A673 (cell line): ENCODE measurements at regions not wholly inside any gene's neighbourhood (a gene's known extent, or its start where the extent isn't known, plus 50 kb on each side); places are given as distances from the start of the nearest gene placed in this dataset.

Experiments used
- BruUV-seq: library from RNA; stranded (reverse); fragments of 400-500 nt; replicated peaks from 2 replicates; lab custom pipeline; 2021; lab: Mats Ljungman, UMichigan
- CTCF ChIA-PET: fragments of 300-600 bp; sonication (Branson Sonifier 250); formaldehyde crosslinking; loops from one replicate; lab custom pipeline; 2022; ENCODE audit warnings: antibody characterized with exemption; lab: Charles Lee
- POLR2A ChIA-PET: fragments of 300-600 bp; sonication (Branson Sonifier 250); formaldehyde crosslinking; loops from one replicate; lab custom pipeline; 2022; ENCODE audit warnings: antibody characterized with exemption; ENCODE audit not compliant: low non-redundant PET; lab: Charles Lee
- DNase-seq: peaks from one replicate; pipeline ENCODE4 v3.0.0-alpha.2; 2015; ENCODE audit warnings: low spot score
- H3K27ac ChIP-seq: fragments of 200-600 bp; sonication (generic); 2 replicates; pipeline ENCODE4 v1.5.1; 2016; ENCODE audit warnings: mixed run types, low read depth, mild to moderate bottlenecking, mixed read lengths, antibody characterized with exemption, low read length; ENCODE audit not compliant: poor library complexity, severe bottlenecking
- H3K27me3 ChIP-seq: fragments of 200-600 bp; sonication (generic); replicated peaks from 2 replicates; pipeline ENCODE4 v1.6.1; 2017; ENCODE audit warnings: mixed run types, low read depth, mild to moderate bottlenecking, mixed read lengths, antibody characterized with exemption, low read length; ENCODE audit not compliant: insufficient read depth, poor library complexity
- H3K36me3 ChIP-seq: fragments of 200-600 bp; sonication (generic); 2 replicates; pipeline ENCODE4 v1.6.1; 2016; ENCODE audit warnings: mixed run types, mild to moderate bottlenecking, mixed read lengths, antibody characterized with exemption, low read length; ENCODE audit not compliant: insufficient read depth, poor library complexity, severe bottlenecking
- H3K4me1 ChIP-seq: fragments of 200-600 bp; sonication (generic); 2 replicates; pipeline ENCODE4 v1.6.1; 2017; ENCODE audit warnings: mixed run types, mild to moderate bottlenecking, mixed read lengths, antibody characterized with exemption, low read length; ENCODE audit not compliant: insufficient read depth, poor library complexity, severe bottlenecking
- H3K4me3 ChIP-seq: fragments of 200-600 bp; sonication (generic); 2 replicates; pipeline ENCODE4 v1.5.1; 2016; ENCODE audit warnings: low read depth, mixed run types, mild to moderate bottlenecking, mixed read lengths, low read length; ENCODE audit not compliant: poor library complexity, severe bottlenecking
- H3K9me3 ChIP-seq: fragments of 200-600 bp; sonication (generic); 2 replicates; pipeline ENCODE4 v1.6.1; 2016; ENCODE audit warnings: mixed run types, low read depth, mild to moderate bottlenecking, mixed read lengths, antibody characterized with exemption, low read length; ENCODE audit not compliant: poor library complexity, severe bottlenecking
- CTCF ChIP-seq: fragments of 300-800, 200-600 bp; sonication (generic); conservative IDR thresholded peaks from 2 replicates; pipeline ENCODE4 v1.5.1; 2017; ENCODE audit warnings: low read depth, mild to moderate bottlenecking, antibody characterized with exemption, low read length, moderate library complexity, mixed read lengths
- EZH2 ChIP-seq: fragments of 200-600 bp; sonication (generic); IDR thresholded peaks from 2 replicates; pipeline ENCODE4 v1.6.1; 2017; ENCODE audit warnings: borderline replicate concordance, low read depth, mild to moderate bottlenecking, mixed read lengths, antibody characterized with exemption, low read length; ENCODE audit not compliant: poor library complexity, severe bottlenecking
- intact Hi-C: fragments of 100-400 bp; cut with micrococcal nuclease; formaldehyde crosslinking; loops from one replicate; pipeline ENCODE4 v1.10.0; 2022; ENCODE audit not compliant: unreplicated experiment

- no peak for DNase-seq
- Histone ChIP-seq H3K27me3 (peaks cover 19% of the 10 kb centered on the region), H3K36me3 (no peaks in the 10 kb centered on the region), H3K4me3 (no peak overlapping the region), H3K4me1 (no peaks in the 10 kb centered on the region), H3K27ac (no peak overlapping the region), H3K9me3 (no peaks in the 10 kb centered on the region)
- TF ChIP-seq EZH2: no peak
- TF ChIP-seq CTCF: no peak
- ChIA-PET CTCF (no interaction called here), POLR2A (no interaction called here)
- BruUV-seq: no TSS peak
- intact Hi-C loops: no loop called here
These were observed 97.2 kb upstream of the ZNF678 start for GRCh38 chr1:227466039-227466645.

- Histone ChIP-seq H3K4me3 (no peak overlapping the region), H3K9me3 (no peaks in the 10 kb centered on the region), H3K36me3 (no peaks in the 10 kb centered on the region), H3K27me3 (peaks cover 19% of the 10 kb centered on the region), H3K4me1 (no peaks in the 10 kb centered on the region), H3K27ac (no peak overlapping the region)
- TF ChIP-seq EZH2: no peak
- 0 out of 2 replicates have a peak, but pooled peaks have one; percentile 19 for TF ChIP-seq CTCF
- ChIA-PET POLR2A (no interaction called here), CTCF (no interaction called here)
- BruUV-seq: no TSS peak
- DNase-seq: no peak
- intact Hi-C loops: no loop called here
These were observed 98.1 kb upstream of the ZNF678 start for GRCh38 chr1:227465256-227465655.

GRCh38 chr1:227459977-227460376, 103.4 kb upstream of the ZNF678 start:
- no TSS peak for BruUV-seq
- H3K27me3 ChIP-seq: peaks cover 18% of the 10 kb centered on the region
- CTCF ChIA-PET: no interaction called here
- H3K27ac ChIP-seq: no peak overlapping the region
- no peaks in the 10 kb centered on the region for H3K4me1 ChIP-seq
- no peak for DNase-seq
- POLR2A ChIA-PET: no interaction called here
- TF ChIP-seq EZH2 (no peak), CTCF (no peak)
- intact Hi-C loops: no loop called here
- no peaks in the 10 kb centered on the region for H3K9me3 ChIP-seq
- no peak overlapping the region for H3K4me3 ChIP-seq
- H3K36me3 ChIP-seq: no peaks in the 10 kb centered on the region
